ENCODE measurements at regions not wholly inside any gene's neighbourhood (a gene's known extent, or its start where the extent isn't known, plus 50 kb on each side); places are given as distances from the start of the nearest gene placed in this dataset.

- WGBS (ENCODE audit: insufficient coverage, insufficient replicate concordance, low lambda C conversion rate, missing lambda C conversion rate), result 64% methylated on average over 1 of the region's 1 CpG
- ATAC-seq, result no peak
Measured at GRCh38 chr21:22355949-22356348, 1357.7 kb downstream of the NCAM2 start.

More at GRCh38 chr21:22355949-22356348, 1357.7 kb downstream of the NCAM2 start:
- Histone ChIP-seq H4K20me1 (ENCODE audit: control insufficient read depth, insufficient read depth) (no peaks in the 10 kb centered on the region), H3K79me2 (ENCODE audit: control insufficient read depth, insufficient read depth, low read length) (no peaks in the 10 kb centered on the region), H3K4me2 (ENCODE audit: control insufficient read depth, insufficient read depth) (no peak overlapping the region), H3K4me3 (no peak overlapping the region), H3K36me3 (ENCODE audit: control insufficient read depth in 2 of 2, insufficient read depth in 2 of 2, low read length in 1 of 2) (no peaks in the 10 kb centered on the region), H2AFZ (ENCODE audit: control insufficient read depth, low read depth, low read length) (no peak overlapping the region), H3K9ac (ENCODE audit: control insufficient read depth, insufficient read depth, low read length) (no peak overlapping the region), H3K4me1 (ENCODE audit: control insufficient read depth, insufficient read depth, low read length) (no peaks in the 10 kb centered on the region), H3K27ac (ENCODE audit: control insufficient read depth, insufficient read depth) (no peak overlapping the region), H3K27me3 (replicated peaks in 1 of 2; ENCODE audit: control insufficient read depth in 2 of 2, insufficient read depth in 2 of 2, low read length in 1 of 2) (no peaks in the 10 kb centered on the region), H3K9me3 (replicated peaks; ENCODE audit: control insufficient read depth, insufficient read depth, low read length) (no peaks in the 10 kb centered on the region)
- in situ Hi-C loops (cut with MboI) (no loop called here), intact Hi-C loops (cut with micrococcal nuclease; ENCODE audit: unreplicated experiment) (no loop called here)
- ChIA-PET CTCF (no interaction called here), POLR2A (no interaction called here), RAD21 (ENCODE audit: unreplicated experiment) (no interaction called here), SMC1A (ENCODE audit: uncharacterized antibody, unreplicated experiment) (no interaction called here)
- no peak for FAIRE-seq
- no peak for DNase-seq (ENCODE audit: low read depth, low spot score)
- TF ChIP-seq, protein P1, sequence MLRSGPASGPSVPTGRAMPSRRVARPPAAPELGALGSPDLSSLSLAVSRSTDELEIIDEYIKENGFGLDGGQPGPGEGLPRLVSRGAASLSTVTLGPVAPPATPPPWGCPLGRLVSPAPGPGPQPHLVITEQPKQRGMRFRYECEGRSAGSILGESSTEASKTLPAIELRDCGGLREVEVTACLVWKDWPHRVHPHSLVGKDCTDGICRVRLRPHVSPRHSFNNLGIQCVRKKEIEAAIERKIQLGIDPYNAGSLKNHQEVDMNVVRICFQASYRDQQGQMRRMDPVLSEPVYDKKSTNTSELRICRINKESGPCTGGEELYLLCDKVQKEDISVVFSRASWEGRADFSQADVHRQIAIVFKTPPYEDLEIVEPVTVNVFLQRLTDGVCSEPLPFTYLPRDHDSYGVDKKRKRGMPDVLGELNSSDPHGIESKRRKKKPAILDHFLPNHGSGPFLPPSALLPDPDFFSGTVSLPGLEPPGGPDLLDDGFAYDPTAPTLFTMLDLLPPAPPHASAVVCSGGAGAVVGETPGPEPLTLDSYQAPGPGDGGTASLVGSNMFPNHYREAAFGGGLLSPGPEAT (IDR thresholded peaks at IDR 0.05; ENCODE audit: low read depth), result no peak
- no peak for TF ChIP-seq ASH2L (IDR thresholded peaks at IDR 0.05; ENCODE audit: borderline replicate concordance, low read depth)
- TF ChIP-seq, protein P2, sequence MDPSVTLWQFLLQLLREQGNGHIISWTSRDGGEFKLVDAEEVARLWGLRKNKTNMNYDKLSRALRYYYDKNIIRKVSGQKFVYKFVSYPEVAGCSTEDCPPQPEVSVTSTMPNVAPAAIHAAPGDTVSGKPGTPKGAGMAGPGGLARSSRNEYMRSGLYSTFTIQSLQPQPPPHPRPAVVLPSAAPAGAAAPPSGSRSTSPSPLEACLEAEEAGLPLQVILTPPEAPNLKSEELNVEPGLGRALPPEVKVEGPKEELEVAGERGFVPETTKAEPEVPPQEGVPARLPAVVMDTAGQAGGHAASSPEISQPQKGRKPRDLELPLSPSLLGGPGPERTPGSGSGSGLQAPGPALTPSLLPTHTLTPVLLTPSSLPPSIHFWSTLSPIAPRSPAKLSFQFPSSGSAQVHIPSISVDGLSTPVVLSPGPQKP (IDR thresholded peaks at IDR 0.05; ENCODE audit: low read depth, low read length), result no peak
- TF ChIP-seq ZNF384 (IDR thresholded peaks at IDR 0.05; ENCODE audit: borderline replicate concordance, low read depth, low read length), result no peak
- no peak for TF ChIP-seq BCL11A (IDR thresholded peaks at IDR 0.05; ENCODE audit: low read depth, low read length)
- no peak for TF ChIP-seq TARDBP (IDR thresholded peaks at IDR 0.05; ENCODE audit: borderline replicate concordance)
- TF ChIP-seq FOXM1 (IDR thresholded peaks at IDR 0.05; ENCODE audit: low read depth, low read length), result no peak
- no peak for TF ChIP-seq TCF3 (IDR thresholded peaks at IDR 0.05; ENCODE audit: borderline replicate concordance, insufficient read depth, low read depth, low read length)
- TF ChIP-seq ATF7 (IDR thresholded peaks at IDR 0.05; ENCODE audit: low read depth), result no peak
- BruUV-seq (replicated peaks), result no TSS peak
